ENCODE measurements at regions not wholly inside any gene's neighbourhood (a gene's known extent, or its start where the extent isn't known, plus 50 kb on each side); places are given as distances from the start of the nearest gene placed in this dataset.

GRCh38 chr5:171681061-171681460, 104.6 kb upstream of the SMIM23 start:
- no peak for TF ChIP-seq CTCF (conservative IDR thresholded peaks at IDR 0.05 in 1 of 2, IDR thresholded peaks at IDR 0.05 in 1 of 2; ENCODE audit: low read depth in 1 of 2, low read length in 2 of 2)
- no peak for TF ChIP-seq EZH2 (IDR thresholded peaks at IDR 0.05; ENCODE audit: low read length, missing control alignments)

Measured in fibroblast of lung (primary cell).